ENCODE measurements at regions not wholly inside any gene's neighbourhood (a gene's known extent, or its start where the extent isn't known, plus 50 kb on each side); places are given as distances from the start of the nearest gene placed in this dataset.

DNA sequence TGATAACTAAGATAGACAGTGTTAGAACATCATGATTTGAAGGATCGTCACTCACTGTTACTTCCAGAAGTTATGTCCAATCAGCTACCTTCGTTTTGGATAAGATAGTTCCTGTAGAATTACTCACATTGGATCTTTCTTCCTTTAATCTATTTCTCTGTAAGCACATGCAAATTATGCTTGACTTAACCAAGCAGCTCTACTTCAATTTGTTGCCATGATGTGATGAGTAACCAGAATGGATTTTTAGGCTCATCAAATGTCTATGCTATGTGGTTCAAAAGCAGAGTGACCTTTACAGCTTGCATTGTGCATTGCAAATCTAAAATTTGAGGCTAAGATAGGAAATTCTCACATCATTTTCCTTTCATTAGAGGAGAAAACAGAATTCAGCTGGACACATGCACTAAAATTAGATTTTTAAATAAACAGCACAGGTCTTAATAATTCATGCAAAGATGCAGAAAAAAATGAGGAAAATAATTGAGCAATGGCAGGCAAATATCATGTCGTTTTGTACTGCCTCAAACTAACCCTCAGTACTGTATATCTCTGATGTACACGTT lies 76.7 kb upstream of the ZFP64 start:
- Histone ChIP-seq H3K4me1 (ENCODE audit: control insufficient read depth, insufficient read depth, low read length) (no peaks in the 10 kb centered on the region), H3K27me3 (replicated peaks in 1 of 2; ENCODE audit: control insufficient read depth in 2 of 2, insufficient read depth in 2 of 2, low read length in 1 of 2) (no peaks in the 10 kb centered on the region), H2AFZ (ENCODE audit: control insufficient read depth, low read depth, low read length) (no peak overlapping the region), H4K20me1 (ENCODE audit: control insufficient read depth, insufficient read depth) (no peaks in the 10 kb centered on the region), H3K79me2 (ENCODE audit: control insufficient read depth, insufficient read depth, low read length) (no peaks in the 10 kb centered on the region), H3K4me3 (no peak overlapping the region), H3K27ac (ENCODE audit: control insufficient read depth, insufficient read depth) (no peak overlapping the region), H3K4me2 (ENCODE audit: control insufficient read depth, insufficient read depth) (no peak overlapping the region), H3K9ac (ENCODE audit: control insufficient read depth, insufficient read depth, low read length) (no peak overlapping the region), H3K9me3 (replicated peaks; ENCODE audit: control insufficient read depth, insufficient read depth, low read length) (no peaks in the 10 kb centered on the region), H3K36me3 (ENCODE audit: control insufficient read depth in 2 of 2, insufficient read depth in 2 of 2, low read length in 1 of 2) (no peaks in the 10 kb centered on the region)
- intact Hi-C loops (cut with micrococcal nuclease; ENCODE audit: unreplicated experiment) (no loop called here), in situ Hi-C loops (cut with MboI) (no loop called here)
- no peak for FAIRE-seq
- 10% methylated on average over 4 of the region's 4 CpGs for WGBS (ENCODE audit: insufficient coverage, insufficient replicate concordance, low lambda C conversion rate, missing lambda C conversion rate)
- no peak for ATAC-seq
- ChIA-PET CTCF (interaction anchor here (0.8 kb wide), 1 partner anchor 23 kb away, joined by 3 read pairs; no protein-coding TSS in a partner anchor), SMC1A (ENCODE audit: uncharacterized antibody, unreplicated experiment) (no interaction called here), POLR2A (no interaction called here), RAD21 (ENCODE audit: unreplicated experiment) (no interaction called here)
- DNase-seq (ENCODE audit: low read depth, low spot score) = no peak
- no TSS peak for BruUV-seq (replicated peaks)
- TF ChIP-seq RB1 (IDR thresholded peaks at IDR 0.05; ENCODE audit: borderline replicate concordance) = no peak
- TF ChIP-seq IKZF1 (conservative IDR thresholded peaks at IDR 0.05) = no peak
- TF ChIP-seq TCF3 (IDR thresholded peaks at IDR 0.05; ENCODE audit: borderline replicate concordance, insufficient read depth, low read depth, low read length) = no peak
- no peak for TF ChIP-seq BRCA1 (IDR thresholded peaks at IDR 0.05; ENCODE audit: low read depth, low read length)

- Histone ChIP-seq H3K9ac (ENCODE audit: control insufficient read depth, insufficient read depth, low read length) (no peak overlapping the region), H3K27me3 (replicated peaks in 1 of 2; ENCODE audit: control insufficient read depth in 2 of 2, insufficient read depth in 2 of 2, low read length in 1 of 2) (no peaks in the 10 kb centered on the region), H4K20me1 (ENCODE audit: control insufficient read depth, insufficient read depth) (no peaks in the 10 kb centered on the region), H2AFZ (ENCODE audit: control insufficient read depth, low read depth, low read length) (no peak overlapping the region), H3K27ac (ENCODE audit: control insufficient read depth, insufficient read depth) (no peak overlapping the region), H3K4me1 (ENCODE audit: control insufficient read depth, insufficient read depth, low read length) (no peaks in the 10 kb centered on the region), H3K4me3 (no peak overlapping the region), H3K79me2 (ENCODE audit: control insufficient read depth, insufficient read depth, low read length) (no peaks in the 10 kb centered on the region), H3K9me3 (replicated peaks; ENCODE audit: control insufficient read depth, insufficient read depth, low read length) (no peaks in the 10 kb centered on the region), H3K36me3 (ENCODE audit: control insufficient read depth in 2 of 2, insufficient read depth in 2 of 2, low read length in 1 of 2) (no peaks in the 10 kb centered on the region), H3K4me2 (ENCODE audit: control insufficient read depth, insufficient read depth) (no peak overlapping the region)
- in situ Hi-C loops (cut with MboI) (no loop called here), intact Hi-C loops (cut with micrococcal nuclease; ENCODE audit: unreplicated experiment) (no loop called here)
- FAIRE-seq (no peak), DNase-seq (ENCODE audit: low read depth, low spot score) (no peak), ATAC-seq (no peak)
- ChIA-PET RAD21 (ENCODE audit: unreplicated experiment) (no interaction called here), SMC1A (ENCODE audit: uncharacterized antibody, unreplicated experiment) (no interaction called here), POLR2A (no interaction called here), CTCF (interaction anchor here (0.7 to 0.8 kb wide), 2 partner anchors 23 to 51 kb away, joined by 3 to 4 read pairs; no protein-coding TSS in a partner anchor)
- BruUV-seq (replicated peaks) = no TSS peak
- TF ChIP-seq MTA3 (IDR thresholded peaks at IDR 0.05; ENCODE audit: borderline replicate concordance, low read length) = no peak
- no peak for TF ChIP-seq RAD51 (IDR thresholded peaks at IDR 0.05)
- TF ChIP-seq CREB1 (IDR thresholded peaks at IDR 0.05; ENCODE audit: low read depth) = no peak
- TF ChIP-seq NKRF (conservative IDR thresholded peaks at IDR 0.05) = no peak
- no peak for TF ChIP-seq SUPT20H (IDR thresholded peaks at IDR 0.05; ENCODE audit: borderline replicate concordance, control insufficient read depth, low read depth, low read length)
- TF ChIP-seq NFXL1 (IDR thresholded peaks at IDR 0.05; ENCODE audit: borderline replicate concordance) = no peak
- TF ChIP-seq HDAC6 (IDR thresholded peaks at IDR 0.05; ENCODE audit: unreplicated experiment) = no peak
- TF ChIP-seq HCFC1 (IDR thresholded peaks at IDR 0.05; ENCODE audit: low read length) = no peak
- TF ChIP-seq, protein P1, sequence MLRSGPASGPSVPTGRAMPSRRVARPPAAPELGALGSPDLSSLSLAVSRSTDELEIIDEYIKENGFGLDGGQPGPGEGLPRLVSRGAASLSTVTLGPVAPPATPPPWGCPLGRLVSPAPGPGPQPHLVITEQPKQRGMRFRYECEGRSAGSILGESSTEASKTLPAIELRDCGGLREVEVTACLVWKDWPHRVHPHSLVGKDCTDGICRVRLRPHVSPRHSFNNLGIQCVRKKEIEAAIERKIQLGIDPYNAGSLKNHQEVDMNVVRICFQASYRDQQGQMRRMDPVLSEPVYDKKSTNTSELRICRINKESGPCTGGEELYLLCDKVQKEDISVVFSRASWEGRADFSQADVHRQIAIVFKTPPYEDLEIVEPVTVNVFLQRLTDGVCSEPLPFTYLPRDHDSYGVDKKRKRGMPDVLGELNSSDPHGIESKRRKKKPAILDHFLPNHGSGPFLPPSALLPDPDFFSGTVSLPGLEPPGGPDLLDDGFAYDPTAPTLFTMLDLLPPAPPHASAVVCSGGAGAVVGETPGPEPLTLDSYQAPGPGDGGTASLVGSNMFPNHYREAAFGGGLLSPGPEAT (IDR thresholded peaks at IDR 0.05; ENCODE audit: low read depth) = no peak
- TF ChIP-seq ZBTB33 (IDR thresholded peaks at IDR 0.05) = no peak
Observed at GRCh38 chr20:52267418-52267817, 75.8 kb upstream of the ZFP64 start.

Data from GM12878 (cell line).